HepG2 (cell line): ENCODE measurements at regions not wholly inside any gene's neighbourhood (a gene's known extent, or its start where the extent isn't known, plus 50 kb on each side); places are given as distances from the start of the nearest gene placed in this dataset.
"Not testable (repeated sequence)": the region's sequence is repeated elsewhere in the genome, so short reads cannot be mapped to it uniquely, and the experiment has no call there.

Source experiments
- ATAC-seq: fragments of 200-7000 bp; cut with Tn5 transposase; 3 replicates; pipeline ENCODE4 v1.9.1; 2020; ENCODE audit warnings: mild to moderate bottlenecking, moderate library complexity
- BruUV-seq: library from RNA; stranded (reverse); fragments of 400-500 nt; replicated peaks from 2 replicates; lab custom pipeline; 2021; lab: Mats Ljungman, UMichigan
- CTCF ChIA-PET: fragments of 300-600 bp; formaldehyde crosslinking; extraction: SDS; loops from one replicate; lab custom pipeline; 2021; ENCODE audit warnings: low total read pairs, inconsistent platforms, low intra/inter-chr PET ratio; lab: Yijun Ruan, JAX
- POLR2A ChIA-PET: fragments of 350-600 bp; sonication (Branson Sonifier 250); formaldehyde crosslinking; loops from one replicate; lab custom pipeline; 2020; ENCODE audit warnings: antibody characterized with exemption, inconsistent platforms; lab: Yijun Ruan, JAX
- DNase-seq: peaks from one replicate; pipeline ENCODE4 v3.0.0-alpha.2; 2015; ENCODE audit warnings: low spot score
- FAIRE-seq: peaks from 3 replicates; lab custom pipeline; 2011; peaks lifted over from hg19 to GRCh38; lab: Jason Lieb, UNC
- H2AFZ ChIP-seq: one replicate; pipeline ENCODE4 v1.6.1; 2011; ENCODE audit warnings: low read length, inconsistent platforms
- H3K27ac ChIP-seq: fragments of 300-600 bp; 3 replicates; pipeline ENCODE4 v1.8.0; 2011; ENCODE audit warnings: mixed run types, mild to moderate bottlenecking, mixed read lengths, low read length, inconsistent platforms; ENCODE audit not compliant: insufficient read depth; ENCODE audit errors: extremely low read length
- H3K27me3 ChIP-seq, 2 experiments: fragments of 200-600 bp in 1 of 2; 2 replicates in 1 of 2; 3 replicates in 1 of 2; pipeline versions ENCODE4 v1.6.0 to v1.8.0; 2011; ENCODE audit warnings: low read length in 2 of 2, mild to moderate bottlenecking in 2 of 2, moderate library complexity in 2 of 2, inconsistent platforms in 1 of 2; ENCODE audit not compliant: insufficient read depth in 2 of 2, control insufficient read depth in 1 of 2
- H3K36me3 ChIP-seq, 2 experiments: fragments of 200-600 bp in 1 of 2; replicated peaks in 1 of 2; 2 replicates in 1 of 2; 3 replicates in 1 of 2; pipeline versions ENCODE4 v1.5.1 to v1.8.0; 2011; ENCODE audit warnings: low read length in 2 of 2, inconsistent platforms in 1 of 2; ENCODE audit not compliant: insufficient read depth in 2 of 2, control insufficient read depth in 1 of 2
- H3K4me1 ChIP-seq: 2 replicates; pipeline ENCODE4 v1.5.1; 2012; ENCODE audit warnings: low read length, inconsistent platforms; ENCODE audit not compliant: insufficient read depth
- H3K4me2 ChIP-seq: 2 replicates; pipeline ENCODE4 v1.6.0; 2011; ENCODE audit warnings: low read depth, low read length, inconsistent platforms
- H3K4me3 ChIP-seq, 3 experiments: fragments of 200-600 bp in 1 of 3; sonication (generic), shearing (Covaris generic) in 1 of 3; replicated peaks in 1 of 3; 2 replicates each; pipeline ENCODE4 v1.5.1; 2011 to 2016; ENCODE audit warnings: low read length in 3 of 3, inconsistent platforms in 2 of 3, low read depth in 2 of 3, mild to moderate bottlenecking in 2 of 3, control low read depth in 1 of 3, mixed read lengths in 1 of 3; ENCODE audit not compliant: insufficient read depth in 1 of 3
- H3K79me2 ChIP-seq: one replicate; pipeline ENCODE4 v1.6.1; 2011; ENCODE audit warnings: low read length, inconsistent platforms; ENCODE audit not compliant: insufficient read depth
- H3K9ac ChIP-seq: 2 replicates; pipeline ENCODE4 v1.6.0; 2011; ENCODE audit warnings: mild to moderate bottlenecking, low read depth, low read length, inconsistent platforms; ENCODE audit not compliant: insufficient read depth
- H3K9me3 ChIP-seq: 2 replicates; pipeline ENCODE4 v1.5.1; 2012; ENCODE audit warnings: mild to moderate bottlenecking, low read length
- H4K20me1 ChIP-seq: 2 replicates; pipeline ENCODE4 v1.6.0; 2011; ENCODE audit warnings: inconsistent platforms, mild to moderate bottlenecking, low read length, moderate library complexity; ENCODE audit not compliant: insufficient read depth
- WGBS: methylation state at CpG from one replicate; pipeline ENCODE4 v1.1.6; 2017; ENCODE audit warnings: low lambda C conversion rate; 5-methylcytosine and 5-hydroxymethylcytosine counted together
- in situ Hi-C: cut with HindIII; loops from 2 replicates; pipeline ENCODE4 v1.10.0; 2017; ENCODE audit warnings: low pct_unique_long_range_greater_than_20kb; ENCODE audit not compliant: extremely low pct_ligation_motif_present
- intact Hi-C: fragments of 100-400 bp; cut with micrococcal nuclease; formaldehyde crosslinking; loops from one replicate; pipeline ENCODE4 v1.10.0; 2022; ENCODE audit not compliant: unreplicated experiment

GRCh38 chr22:12541412-12542170 is 2986.4 kb upstream of the OR11H1 start:
- FAIRE-seq, H3K4me3 ChIP-seq, H4K20me1 ChIP-seq, H3K4me2 ChIP-seq, CTCF ChIA-PET, H3K27me3 ChIP-seq, POLR2A ChIA-PET, H3K4me1 ChIP-seq, H2AFZ ChIP-seq, DNase-seq, H3K9me3 ChIP-seq, H3K9ac ChIP-seq, intact Hi-C loops, H3K36me3 ChIP-seq, ATAC-seq, BruUV-seq, in situ Hi-C loops, H3K79me2 ChIP-seq, H3K27ac ChIP-seq: not testable (repeated sequence)
- 13% methylated on average over 6 of the region's 10 CpGs for WGBS

GRCh38 chr22:12553366-12553765 is 2974.6 kb upstream of the OR11H1 start:
- WGBS = 75% methylated on average over 4 of the region's 5 CpGs
- in situ Hi-C loops, ATAC-seq, DNase-seq, BruUV-seq, H3K9me3 ChIP-seq, CTCF ChIA-PET, FAIRE-seq, H3K27me3 ChIP-seq, H3K79me2 ChIP-seq, H3K4me3 ChIP-seq, H3K4me1 ChIP-seq, H3K36me3 ChIP-seq, H3K4me2 ChIP-seq, POLR2A ChIA-PET, H2AFZ ChIP-seq, H4K20me1 ChIP-seq, H3K27ac ChIP-seq, intact Hi-C loops, H3K9ac ChIP-seq: not testable (repeated sequence)

- H3K4me2 ChIP-seq, H3K27me3 ChIP-seq, FAIRE-seq, DNase-seq, H3K4me3 ChIP-seq, in situ Hi-C loops, H2AFZ ChIP-seq, H3K36me3 ChIP-seq, ATAC-seq, CTCF ChIA-PET, intact Hi-C loops, H3K4me1 ChIP-seq, BruUV-seq, H3K9ac ChIP-seq, H4K20me1 ChIP-seq, H3K79me2 ChIP-seq, H3K27ac ChIP-seq, POLR2A ChIA-PET, H3K9me3 ChIP-seq: not testable (repeated sequence)
- WGBS = 39% methylated on average over 6 of the region's 9 CpGs
Observed at GRCh38 chr22:12554648-12555192, 2973.3 kb upstream of the OR11H1 start.

- in situ Hi-C loops, H3K9ac ChIP-seq, H3K9me3 ChIP-seq, H2AFZ ChIP-seq, H3K36me3 ChIP-seq, H4K20me1 ChIP-seq, H3K27me3 ChIP-seq, BruUV-seq, H3K27ac ChIP-seq, DNase-seq, H3K4me2 ChIP-seq, CTCF ChIA-PET, ATAC-seq, POLR2A ChIA-PET, H3K4me1 ChIP-seq, FAIRE-seq, H3K79me2 ChIP-seq, H3K4me3 ChIP-seq, intact Hi-C loops: not testable (repeated sequence)
Observed at GRCh38 chr22:12571500-12571899, 2956.5 kb upstream of the OR11H1 start.
